Fibroblast of lung (primary cell): ENCODE measurements at regions not wholly inside any gene's neighbourhood (a gene's known extent, or its start where the extent isn't known, plus 50 kb on each side); places are given as distances from the start of the nearest gene placed in this dataset.

Experiments used
- DNase-seq, 2 donors: peaks; one replicate each; pipeline versions ENCODE4 v3.0.0 to v3.0.0-alpha.2; 2010; ENCODE audit warnings: low read depth in 2 of 2
- H2AFZ ChIP-seq: 2 replicates; pipeline ENCODE4 v1.5.1; 2012; ENCODE audit warnings: low read length, control low read depth, inconsistent platforms
- H3K27ac ChIP-seq: 2 replicates; pipeline ENCODE4 v1.5.1; 2011; ENCODE audit warnings: low read length, control low read depth; ENCODE audit not compliant: insufficient read depth
- H3K27me3 ChIP-seq: 2 replicates; pipeline ENCODE4 v1.5.1; 2011; ENCODE audit warnings: mild to moderate bottlenecking, low read length; ENCODE audit not compliant: control insufficient read depth, insufficient read depth
- H3K36me3 ChIP-seq: 2 replicates; pipeline ENCODE4 v1.5.1; 2011; ENCODE audit warnings: low read length; ENCODE audit not compliant: control insufficient read depth, insufficient read depth
- H3K4me1 ChIP-seq: 2 replicates; pipeline ENCODE4 v1.5.1; 2011; ENCODE audit warnings: low read length; ENCODE audit not compliant: control insufficient read depth, insufficient read depth; ENCODE audit errors: extremely low read depth
- H3K4me2 ChIP-seq: 2 replicates; pipeline ENCODE4 v1.5.1; 2011; ENCODE audit warnings: low read length, control low read depth; ENCODE audit not compliant: insufficient read depth; ENCODE audit errors: extremely low read depth
- H3K4me3 ChIP-seq, 4 experiments: fragments of 200-600 bp in 1 of 4; sonication (generic) in 1 of 4; replicated peaks in 1 of 4; 2 replicates each; pipeline ENCODE4 v1.5.1; 2011 to 2016; ENCODE audit warnings: low read length in 4 of 4, low read depth in 3 of 4, mild to moderate bottlenecking in 3 of 4, control low read depth in 2 of 4, inconsistent platforms in 1 of 4, mixed read lengths in 1 of 4; ENCODE audit not compliant: insufficient read depth in 1 of 4; ENCODE audit errors: control extremely low read depth in 1 of 4
- H3K79me2 ChIP-seq: 2 replicates; pipeline ENCODE4 v1.5.1; 2012; ENCODE audit warnings: mild to moderate bottlenecking, low read length, inconsistent platforms; ENCODE audit not compliant: control insufficient read depth, insufficient read depth
- H3K9ac ChIP-seq: 2 replicates; pipeline ENCODE4 v1.5.1; 2011; ENCODE audit warnings: mild to moderate bottlenecking, low read length, control low read depth; ENCODE audit not compliant: insufficient read depth
- H3K9me3 ChIP-seq: 2 replicates; pipeline ENCODE4 v1.5.1; 2012; ENCODE audit warnings: low read depth, low read length; ENCODE audit not compliant: control insufficient read depth, insufficient read depth
- H4K20me1 ChIP-seq: 2 replicates; pipeline ENCODE4 v1.5.1; 2011; ENCODE audit warnings: low read length; ENCODE audit not compliant: control insufficient read depth, insufficient read depth; ENCODE audit errors: extremely low read depth
- EZH2 ChIP-seq: IDR thresholded peaks from 2 replicates; pipeline ENCODE4 v1.5.1; 2012; ENCODE audit warnings: low read length, control low read depth, mild to moderate bottlenecking; ENCODE audit errors: missing control alignments
- TF ChIP-seq, protein P1 (sequence below), 2 donors: IDR thresholded peaks in 1 of 2; conservative IDR thresholded peaks in 1 of 2; 1 replicate in 1 of 2; 2 replicates in 1 of 2; pipeline ENCODE4 v1.5.1; 2011 to 2012; ENCODE audit warnings: low read length in 2 of 2, control low read depth in 1 of 2, inconsistent platforms in 1 of 2, low read depth in 1 of 2, mild to moderate bottlenecking in 1 of 2

DNA sequence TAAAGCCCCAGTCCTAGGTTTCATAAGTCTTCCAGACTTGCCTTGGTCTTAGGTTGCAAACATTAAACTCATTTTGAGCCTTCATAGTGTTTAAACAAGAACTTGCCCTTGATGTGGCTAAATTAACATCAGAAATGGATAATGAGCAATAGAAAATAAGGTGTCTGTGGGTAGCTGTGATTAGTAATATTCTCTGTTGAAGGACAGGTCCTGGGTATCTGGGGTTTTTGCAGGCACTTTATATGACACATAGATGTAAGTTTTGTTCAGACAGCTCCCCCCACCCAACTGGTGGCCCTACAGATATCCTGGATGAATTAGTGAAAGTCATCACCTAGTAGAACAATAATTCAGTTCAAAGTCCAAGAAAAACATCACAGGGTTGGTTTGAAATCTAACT is 272.5 kb downstream of the PTTG2 start:
- Histone ChIP-seq H4K20me1 (no peaks in the 10 kb centered on the region), H3K4me3 (no peak overlapping the region), H3K36me3 (no peaks in the 10 kb centered on the region), H3K9ac (no peak overlapping the region), H3K27me3 (no peaks in the 10 kb centered on the region), H3K4me1 (no peaks in the 10 kb centered on the region), H3K9me3 (no peaks in the 10 kb centered on the region), H2AFZ (no peak overlapping the region), H3K79me2 (no peaks in the 10 kb centered on the region), H3K4me2 (no peak overlapping the region), H3K27ac (no peak overlapping the region)
- TF ChIP-seq EZH2 = no peak
- TF ChIP-seq, protein P1, sequence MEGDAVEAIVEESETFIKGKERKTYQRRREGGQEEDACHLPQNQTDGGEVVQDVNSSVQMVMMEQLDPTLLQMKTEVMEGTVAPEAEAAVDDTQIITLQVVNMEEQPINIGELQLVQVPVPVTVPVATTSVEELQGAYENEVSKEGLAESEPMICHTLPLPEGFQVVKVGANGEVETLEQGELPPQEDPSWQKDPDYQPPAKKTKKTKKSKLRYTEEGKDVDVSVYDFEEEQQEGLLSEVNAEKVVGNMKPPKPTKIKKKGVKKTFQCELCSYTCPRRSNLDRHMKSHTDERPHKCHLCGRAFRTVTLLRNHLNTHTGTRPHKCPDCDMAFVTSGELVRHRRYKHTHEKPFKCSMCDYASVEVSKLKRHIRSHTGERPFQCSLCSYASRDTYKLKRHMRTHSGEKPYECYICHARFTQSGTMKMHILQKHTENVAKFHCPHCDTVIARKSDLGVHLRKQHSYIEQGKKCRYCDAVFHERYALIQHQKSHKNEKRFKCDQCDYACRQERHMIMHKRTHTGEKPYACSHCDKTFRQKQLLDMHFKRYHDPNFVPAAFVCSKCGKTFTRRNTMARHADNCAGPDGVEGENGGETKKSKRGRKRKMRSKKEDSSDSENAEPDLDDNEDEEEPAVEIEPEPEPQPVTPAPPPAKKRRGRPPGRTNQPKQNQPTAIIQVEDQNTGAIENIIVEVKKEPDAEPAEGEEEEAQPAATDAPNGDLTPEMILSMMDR (conservative IDR thresholded peaks at IDR 0.05 in 1 of 2, IDR thresholded peaks at IDR 0.05 in 1 of 2; ENCODE audit: low read depth in 1 of 2, low read length in 2 of 2) = no peak
- DNase-seq = no peak

DNA sequence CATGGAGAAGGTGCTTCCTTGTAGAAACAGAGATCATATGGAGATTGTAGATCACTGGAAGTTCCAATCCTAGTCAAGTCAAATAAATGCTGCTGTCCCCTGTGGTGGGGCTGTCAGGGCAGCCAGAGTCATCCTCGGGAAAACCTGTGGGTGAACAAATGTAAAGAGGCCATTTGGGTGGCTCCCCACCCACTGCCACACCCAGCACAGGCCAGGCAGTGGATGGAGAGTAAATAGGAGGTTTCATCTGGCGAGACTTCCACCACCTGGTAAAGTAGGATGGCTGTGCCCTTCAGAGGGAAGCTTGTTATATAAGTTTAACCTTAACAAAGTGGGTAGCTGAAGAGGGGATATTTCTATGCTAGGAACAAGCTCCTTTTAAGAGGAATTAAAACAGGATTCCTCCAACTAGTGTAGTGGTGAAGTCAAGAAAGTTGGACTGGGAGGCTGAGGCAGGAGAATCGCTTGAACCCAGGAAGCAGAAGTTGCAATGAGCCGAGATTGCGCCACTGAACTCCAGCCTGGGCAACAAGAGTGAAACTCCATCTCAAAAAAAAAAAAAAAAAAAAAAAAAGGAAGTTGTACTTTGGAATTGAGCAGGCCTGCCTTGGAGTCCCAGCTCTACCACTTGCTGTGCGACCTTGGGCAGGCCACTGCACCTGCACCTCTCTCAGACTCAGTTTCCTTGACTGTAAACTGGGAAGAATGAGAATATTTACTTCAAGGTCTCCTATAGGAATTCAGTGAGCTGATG is 273.7 kb downstream of the PTTG2 start:
- H2AFZ ChIP-seq = no peak overlapping the region
- H3K27ac ChIP-seq = no peak overlapping the region
- TF ChIP-seq, protein P1 (conservative IDR thresholded peaks at IDR 0.05 in 1 of 2, IDR thresholded peaks at IDR 0.05 in 1 of 2; ENCODE audit: low read depth in 1 of 2, low read length in 2 of 2) = no peak
- TF ChIP-seq EZH2 = no peak
- H3K4me1 ChIP-seq = no peaks in the 10 kb centered on the region
- H3K9me3 ChIP-seq = no peaks in the 10 kb centered on the region
- no peaks in the 10 kb centered on the region for H3K27me3 ChIP-seq
- H3K9ac ChIP-seq = no peak overlapping the region
- DNase-seq = no peak
- no peak overlapping the region for H3K4me3 ChIP-seq
- H3K79me2 ChIP-seq = no peaks in the 10 kb centered on the region
- H3K4me2 ChIP-seq = no peak overlapping the region
- H4K20me1 ChIP-seq = no peaks in the 10 kb centered on the region
- H3K36me3 ChIP-seq = no peaks in the 10 kb centered on the region

DNA sequence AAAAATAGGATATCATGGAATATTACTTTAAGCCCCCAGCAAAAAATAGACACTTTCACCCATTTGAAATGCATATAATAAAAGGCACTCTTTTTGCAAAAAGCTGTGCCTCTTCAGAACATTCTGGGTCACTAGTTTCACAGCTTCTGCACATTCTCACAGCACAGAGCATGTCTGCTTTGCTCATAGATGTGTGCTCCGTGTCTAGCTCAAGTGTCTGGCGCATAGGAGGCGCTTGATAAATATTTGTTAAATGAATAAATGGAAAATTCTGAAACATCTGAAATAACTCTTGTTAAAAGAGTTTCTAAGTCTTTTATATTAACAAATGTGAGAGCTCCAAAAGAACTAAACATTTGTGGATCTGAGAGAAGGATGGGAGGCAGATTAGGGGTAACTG is 275.2 kb downstream of the PTTG2 start:
- H3K4me1 ChIP-seq = no peaks in the 10 kb centered on the region
- no peak overlapping the region for H3K4me3 ChIP-seq
- H3K27me3 ChIP-seq = no peaks in the 10 kb centered on the region
- TF ChIP-seq EZH2 = no peak
- TF ChIP-seq, protein P1 (conservative IDR thresholded peaks at IDR 0.05 in 1 of 2, IDR thresholded peaks at IDR 0.05 in 1 of 2; ENCODE audit: low read depth in 1 of 2, low read length in 2 of 2) = no peak
- no peaks in the 10 kb centered on the region for H3K36me3 ChIP-seq
- H2AFZ ChIP-seq = no peak overlapping the region
- H3K9me3 ChIP-seq = no peaks in the 10 kb centered on the region
- H3K4me2 ChIP-seq = no peak overlapping the region
- H4K20me1 ChIP-seq = no peaks in the 10 kb centered on the region
- no peak for DNase-seq
- H3K9ac ChIP-seq = no peak overlapping the region
- no peak overlapping the region for H3K27ac ChIP-seq
- no peaks in the 10 kb centered on the region for H3K79me2 ChIP-seq
